Neural progenitor cell (in vitro differentiated cells): ENCODE measurements at regions not wholly inside any gene's neighbourhood (a gene's known extent, or its start where the extent isn't known, plus 50 kb on each side); places are given as distances from the start of the nearest gene placed in this dataset.

Source experiments
- DNase-seq: peaks from one replicate; pipeline ENCODE4 v3.0.0-alpha.2; 2016; ENCODE audit warnings: low spot score
- H2AFZ ChIP-seq: fragments of 200-600 bp; sonication (generic); replicated peaks from 2 replicates; pipeline ENCODE4 v1.6.1; 2016; ENCODE audit warnings: antibody characterized with exemption
- H3F3A ChIP-seq: fragments of 200-600 bp; sonication (generic); 2 replicates; pipeline ENCODE4 v1.6.1; 2016; ENCODE audit warnings: antibody characterized with exemption, low read depth
- H3K27ac ChIP-seq: fragments of 200-600 bp; sonication (generic); 2 replicates; pipeline ENCODE4 v1.5.1; 2016; ENCODE audit warnings: mild to moderate bottlenecking
- H3K27me3 ChIP-seq: fragments of 200-600 bp; sonication (generic); 2 replicates; pipeline ENCODE4 v1.6.1; 2016; ENCODE audit warnings: mild to moderate bottlenecking, moderate library complexity
- H3K36me3 ChIP-seq: fragments of 200-600 bp; sonication (generic); 2 replicates; pipeline ENCODE4 v1.5.1; 2016
- H3K4me1 ChIP-seq: fragments of 200-600 bp; sonication (generic); 2 replicates; pipeline ENCODE4 v1.6.1; 2016; ENCODE audit warnings: mixed run types
- H3K4me2 ChIP-seq: fragments of 200-600 bp; sonication (generic); 2 replicates; pipeline ENCODE4 v1.6.1; 2016
- H3K4me3 ChIP-seq: fragments of 200-600 bp; sonication (generic); 2 replicates; pipeline ENCODE4 v1.5.1; 2016
- H3K79me2 ChIP-seq: fragments of 200-600 bp; sonication (generic); 2 replicates; pipeline ENCODE4 v1.6.1; 2016; ENCODE audit warnings: low read depth
- H3K9ac ChIP-seq: fragments of 200-600 bp; sonication (generic); 2 replicates; pipeline ENCODE4 v1.6.1; 2016
- H3K9me3 ChIP-seq: fragments of 200-600 bp; sonication (generic); 2 replicates; pipeline ENCODE4 v1.5.1; 2016; ENCODE audit warnings: low read depth
- H4K20me1 ChIP-seq: fragments of 200-600 bp; sonication (generic); 2 replicates; pipeline ENCODE4 v1.6.1; 2016; ENCODE audit warnings: low read depth
- H3K27ac Mint-ChIP-seq: 3 replicates; pipeline ENCODE4 v1.8.0; 2021; ENCODE audit warnings: mixed read lengths
- H3K27me3 Mint-ChIP-seq: 2 replicates; pipeline ENCODE4 v1.8.0; 2022; ENCODE audit warnings: low read depth, mild to moderate bottlenecking, inconsistent platforms, moderate library complexity, mixed read lengths; ENCODE audit not compliant: insufficient read depth
- H3K36me3 Mint-ChIP-seq: 3 replicates; pipeline ENCODE4 v1.8.0; 2021; ENCODE audit warnings: mixed read lengths
- H3K4me1 Mint-ChIP-seq: 3 replicates; pipeline ENCODE4 v1.8.0; 2021; ENCODE audit warnings: mixed read lengths
- H3K4me3 Mint-ChIP-seq: 3 replicates; pipeline ENCODE4 v1.8.0; 2021; ENCODE audit warnings: mild to moderate bottlenecking, moderate library complexity, mixed read lengths
- H3K9me3 Mint-ChIP-seq: 3 replicates; pipeline ENCODE4 v1.8.0; 2020; ENCODE audit warnings: mixed read lengths
- CTCF ChIP-seq: fragments of 200-600 bp; sonication (generic); IDR thresholded peaks from 2 replicates; pipeline ENCODE4 v1.5.1; 2017; ENCODE audit warnings: antibody characterized with exemption, mild to moderate bottlenecking
- EZH2 ChIP-seq: fragments of 200-600 bp; sonication (generic); IDR thresholded peaks from 2 replicates; pipeline ENCODE4 v1.6.1; 2017; ENCODE audit warnings: antibody characterized with exemption, mild to moderate bottlenecking, moderate library complexity
- EZH2phosphoT487 ChIP-seq: fragments of 200-600 bp; sonication (generic); IDR thresholded peaks from 2 replicates; pipeline ENCODE4 v1.6.1; 2017; ENCODE audit warnings: antibody characterized with exemption

GRCh38 chr5:159736844-159737243 lies 179.4 kb upstream of the ADRA1B start:
- Histone ChIP-seq H3K9me3 (no peaks in the 10 kb centered on the region), H3K4me2 (no peak overlapping the region), H2AFZ (no peak overlapping the region), H3K36me3 (no peaks in the 10 kb centered on the region), H3K79me2 (no peaks in the 10 kb centered on the region), H3K27me3 (no peaks in the 10 kb centered on the region), H3K4me1 (no peaks in the 10 kb centered on the region), H3K4me3 (no peak overlapping the region), H3K27ac (no peak overlapping the region), H4K20me1 (no peaks in the 10 kb centered on the region), H3K9ac (no peak overlapping the region), H3F3A (no peaks in the 10 kb centered on the region)
- Mint-ChIP-seq H3K27me3 (no peaks in the 10 kb centered on the region), H3K4me1 (no peaks in the 10 kb centered on the region), H3K4me3 (no peak overlapping the region), H3K27ac (no peak overlapping the region), H3K9me3 (peaks cover 4% of the 10 kb centered on the region), H3K36me3 (no peaks in the 10 kb centered on the region)
- DNase-seq, result no peak
- TF ChIP-seq CTCF, result no peak
- no peak for TF ChIP-seq EZH2phosphoT487
- TF ChIP-seq EZH2, result no peak

DNA sequence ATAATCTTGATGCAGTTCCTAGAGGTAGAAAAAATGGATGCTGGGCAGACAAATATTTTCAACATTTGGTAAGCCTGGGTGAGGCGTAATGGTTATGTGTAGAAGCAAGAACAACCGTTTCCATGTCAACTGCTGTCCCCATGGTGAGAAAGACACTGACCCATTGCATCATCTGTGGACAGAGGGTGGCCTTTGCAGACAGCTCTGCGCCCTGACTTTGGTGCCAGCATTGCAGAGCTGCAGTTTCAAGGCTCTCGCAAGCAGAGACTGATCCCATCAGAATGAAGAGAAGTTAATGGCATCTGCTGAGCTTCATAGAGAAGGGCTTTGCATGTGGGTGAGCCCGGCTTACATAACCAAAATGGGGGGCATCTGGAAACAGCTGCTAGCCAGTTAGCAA lies 179.0 kb upstream of the ADRA1B start:
- DNase-seq, result no peak
- Mint-ChIP-seq H3K4me1 (no peaks in the 10 kb centered on the region), H3K9me3 (peaks cover 5% of the 10 kb centered on the region), H3K27ac (no peak overlapping the region), H3K27me3 (peaks cover 1% of the 10 kb centered on the region), H3K36me3 (no peaks in the 10 kb centered on the region), H3K4me3 (no peak overlapping the region)
- H3K4me2 ChIP-seq, result no peak overlapping the region
- no peaks in the 10 kb centered on the region for H3K4me1 ChIP-seq
- H3K27me3 ChIP-seq, result no peaks in the 10 kb centered on the region
- H3K36me3 ChIP-seq, result no peaks in the 10 kb centered on the region
- H3K9ac ChIP-seq, result no peak overlapping the region
- H2AFZ ChIP-seq, result no peak overlapping the region
- no peak overlapping the region for H3K27ac ChIP-seq
- TF ChIP-seq EZH2phosphoT487, result no peak
- TF ChIP-seq EZH2, result no peak
- no peak for TF ChIP-seq CTCF
- no peaks in the 10 kb centered on the region for H4K20me1 ChIP-seq
- no peaks in the 10 kb centered on the region for H3K79me2 ChIP-seq
- no peaks in the 10 kb centered on the region for H3F3A ChIP-seq
- H3K4me3 ChIP-seq, result no peak overlapping the region
- no peaks in the 10 kb centered on the region for H3K9me3 ChIP-seq

DNA sequence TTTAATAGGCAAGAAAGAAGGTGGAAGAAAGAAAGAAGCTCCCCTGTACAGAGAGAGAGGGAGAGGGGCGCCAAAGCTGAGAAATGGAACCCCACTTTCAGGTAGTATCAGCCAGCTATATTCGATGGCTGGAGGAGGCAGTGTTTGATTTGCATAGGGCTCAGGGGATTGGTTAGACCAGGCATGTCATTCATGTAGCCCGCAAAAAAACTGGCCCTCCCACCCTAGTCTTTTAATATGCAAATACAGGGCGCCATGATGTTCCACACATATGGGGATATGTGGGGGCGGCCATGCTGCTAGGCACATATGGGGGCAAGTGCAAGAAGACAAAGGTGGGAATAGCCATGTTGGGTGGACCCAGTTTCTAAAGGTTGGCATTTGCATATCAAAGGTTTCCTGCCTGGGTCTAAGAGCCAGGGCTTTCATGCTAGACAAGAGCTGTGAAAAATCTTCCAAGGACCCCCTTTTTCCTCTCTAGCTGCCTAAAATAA lies 174.4 kb upstream of the ADRA1B start:
- no peaks in the 10 kb centered on the region for H3K36me3 ChIP-seq
- no peaks in the 10 kb centered on the region for H3K4me1 ChIP-seq
- H3K27me3 Mint-ChIP-seq, result peaks cover 3% of the 10 kb centered on the region
- H3K9ac ChIP-seq, result no peak overlapping the region
- no peaks in the 10 kb centered on the region for H3K36me3 Mint-ChIP-seq
- H3K27ac Mint-ChIP-seq, result no peak overlapping the region
- H3K4me3 ChIP-seq, result no peak overlapping the region
- H3K4me3 Mint-ChIP-seq, result no peak overlapping the region
- H4K20me1 ChIP-seq, result no peaks in the 10 kb centered on the region
- no peaks in the 10 kb centered on the region for H3F3A ChIP-seq
- H2AFZ ChIP-seq, result no peak overlapping the region
- DNase-seq, result no peak
- no peak overlapping the region for H3K27ac ChIP-seq
- H3K9me3 ChIP-seq, result no peaks in the 10 kb centered on the region
- H3K4me1 Mint-ChIP-seq, result no peaks in the 10 kb centered on the region
- no peak overlapping the region for H3K4me2 ChIP-seq
- no peak for TF ChIP-seq EZH2phosphoT487
- TF ChIP-seq CTCF, result no peak
- TF ChIP-seq EZH2, result no peak
- no peaks in the 10 kb centered on the region for H3K27me3 ChIP-seq
- H3K9me3 Mint-ChIP-seq, result peaks cover 7% of the 10 kb centered on the region
- no peaks in the 10 kb centered on the region for H3K79me2 ChIP-seq
